ENCODE measurements at regions not wholly inside any gene's neighbourhood (a gene's known extent, or its start where the extent isn't known, plus 50 kb on each side); places are given as distances from the start of the nearest gene placed in this dataset.

GRCh38 chr14:22485649-22486048 lies 103.4 kb downstream of the DAD1 start:
- TF ChIP-seq CTCF (IDR thresholded peaks at IDR 0.05) = no peak
- no peak for TF ChIP-seq EZH2 (IDR thresholded peaks at IDR 0.05; ENCODE audit: borderline replicate concordance, insufficient read depth, low read depth, low read length, poor library complexity, severe bottlenecking)
